ENCODE measurements at regions not wholly inside any gene's neighbourhood (a gene's known extent, or its start where the extent isn't known, plus 50 kb on each side); places are given as distances from the start of the nearest gene placed in this dataset.
A peak's percentile ranks its signal among the peaks of the same experiment; 100 is the strongest.

GRCh38 chr1:98399218-98399617 is 262.3 kb upstream of the SNX7 start:
- no peak for DNase-seq (ENCODE audit: low read depth)
- no peak for TF ChIP-seq CTCF (IDR thresholded peaks at IDR 0.05; ENCODE audit: low read depth, low read length, missing control alignments)
- in situ Hi-C loops (cut with HindIII; ENCODE audit: low sequenced_read_pairs) = no loop called here
- H3K4me3 ChIP-seq (ENCODE audit: low read depth, low read length) = no peak overlapping the region

- no peak for TF ChIP-seq CTCF (IDR thresholded peaks at IDR 0.05; ENCODE audit: low read depth, low read length, missing control alignments)
- in situ Hi-C loops (cut with HindIII; ENCODE audit: low sequenced_read_pairs) = no loop called here
- H3K4me3 ChIP-seq (ENCODE audit: low read depth, low read length) = no peak overlapping the region
- peak; percentile 61 for DNase-seq (ENCODE audit: low read depth)
Observed at GRCh38 chr1:98398649-98399048, 262.9 kb upstream of the SNX7 start.

GRCh38 chr1:98398092-98398491 is 263.4 kb upstream of the SNX7 start:
- no peak for TF ChIP-seq CTCF (IDR thresholded peaks at IDR 0.05; ENCODE audit: low read depth, low read length, missing control alignments)
- no peak overlapping the region for H3K4me3 ChIP-seq (ENCODE audit: low read depth, low read length)
- in situ Hi-C loops (cut with HindIII; ENCODE audit: low sequenced_read_pairs) = no loop called here
- no peak for DNase-seq (ENCODE audit: low read depth)

DNA sequence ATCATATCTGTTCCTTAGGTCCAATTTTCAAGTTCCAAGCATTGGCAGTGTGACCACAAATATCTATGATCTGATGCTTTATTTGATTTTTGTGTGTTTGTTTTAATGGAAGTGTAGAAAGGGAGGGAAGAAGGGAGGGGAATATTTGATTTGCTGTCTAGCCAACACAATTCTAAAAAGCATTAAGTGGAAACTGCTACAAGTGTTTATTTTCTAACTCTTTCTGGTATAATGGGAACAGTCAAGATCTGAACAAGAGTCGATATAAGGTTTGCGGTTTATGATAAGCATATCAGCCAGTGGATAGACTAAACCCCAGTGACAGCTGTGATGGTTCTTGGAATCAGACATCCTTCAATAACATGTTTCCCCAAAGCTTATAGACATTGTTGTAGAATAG is 267.8 kb upstream of the SNX7 start:
- in situ Hi-C loops (cut with HindIII; ENCODE audit: low sequenced_read_pairs) = no loop called here
- no peak for DNase-seq (ENCODE audit: low read depth)

GRCh38 chr1:98391175-98391574 is 270.3 kb upstream of the SNX7 start:
- no peak overlapping the region for H3K4me3 ChIP-seq (ENCODE audit: low read depth, low read length)
- DNase-seq (ENCODE audit: low read depth) = no peak
- in situ Hi-C loops (cut with HindIII; ENCODE audit: low sequenced_read_pairs) = no loop called here
- TF ChIP-seq CTCF (IDR thresholded peaks at IDR 0.05; ENCODE audit: low read depth, low read length, missing control alignments) = no peak

More for the DNA sequence above, 267.8 kb upstream of the SNX7 start:
- no peak for TF ChIP-seq CTCF (IDR thresholded peaks at IDR 0.05; ENCODE audit: low read depth, low read length, missing control alignments)
- H3K4me3 ChIP-seq (ENCODE audit: low read depth, low read length) = no peak overlapping the region

DNA sequence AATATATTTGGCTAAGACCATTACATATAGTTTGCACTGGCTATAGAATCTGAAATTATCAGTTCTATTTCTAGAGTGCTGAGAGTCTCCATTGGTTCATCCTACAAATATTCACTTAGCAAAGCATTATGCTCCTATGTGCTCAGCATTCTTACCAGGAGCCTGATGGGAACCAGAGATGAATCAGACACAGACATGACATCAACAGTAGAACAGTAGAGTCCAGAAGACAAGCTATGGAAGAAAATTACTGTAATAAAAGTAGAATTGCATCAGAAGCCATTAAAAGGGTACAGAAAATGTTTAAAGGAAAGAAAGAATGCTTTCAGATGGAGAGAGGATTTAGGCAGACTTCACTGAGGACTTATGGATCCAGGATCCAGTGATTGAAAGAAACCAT is 271.7 kb upstream of the SNX7 start:
- no peak for TF ChIP-seq CTCF (IDR thresholded peaks at IDR 0.05; ENCODE audit: low read depth, low read length, missing control alignments)
- no peak overlapping the region for H3K4me3 ChIP-seq (ENCODE audit: low read depth, low read length)
- peak; percentile 18 for DNase-seq (ENCODE audit: low read depth)
- in situ Hi-C loops (cut with HindIII; ENCODE audit: low sequenced_read_pairs) = no loop called here

GRCh38 chr1:98388441-98388840 is 273.1 kb upstream of the SNX7 start:
- in situ Hi-C loops (cut with HindIII; ENCODE audit: low sequenced_read_pairs) = no loop called here
- H3K4me3 ChIP-seq (ENCODE audit: low read depth, low read length) = no peak overlapping the region
- TF ChIP-seq CTCF (IDR thresholded peaks at IDR 0.05; ENCODE audit: low read depth, low read length, missing control alignments) = no peak
- peak; percentile 80 for DNase-seq (ENCODE audit: low read depth)
